PFSK-1 (cell line): ENCODE measurements at regions not wholly inside any gene's neighbourhood (a gene's known extent, or its start where the extent isn't known, plus 50 kb on each side); places are given as distances from the start of the nearest gene placed in this dataset.

ENCODE experiments used
- FOXP2 ChIP-seq: optimal IDR thresholded peaks from 2 replicates; pipeline ENCODE3; 2011; ENCODE audit warnings: borderline replicate concordance, control low read depth, inconsistent platforms; ENCODE audit not compliant: insufficient read depth; ENCODE audit errors: extremely low read length, extremely low read depth
- POLR2AphosphoS5 ChIP-seq: IDR thresholded peaks from 2 replicates; pipeline ENCODE4 v1.6.1; 2012; ENCODE audit warnings: low read depth, mild to moderate bottlenecking, control low read depth, low read length, moderate library complexity
- REST ChIP-seq, 2 experiments: IDR thresholded peaks; 2 replicates each; pipeline versions ENCODE4 v1.6.1 to v1.8.0; 2011 to 2012; ENCODE audit warnings: low read depth in 2 of 2, low read length in 2 of 2, control low read depth in 1 of 2, inconsistent platforms in 1 of 2, mild to moderate bottlenecking in 1 of 2, moderate library complexity in 1 of 2; ENCODE audit not compliant: insufficient read depth in 1 of 2
- SIN3A ChIP-seq: IDR thresholded peaks from 2 replicates; pipeline ENCODE4 v1.6.1; 2012; ENCODE audit warnings: mild to moderate bottlenecking, low read length, moderate library complexity, borderline replicate concordance; ENCODE audit not compliant: insufficient read depth
- TAF1 ChIP-seq: IDR thresholded peaks from 2 replicates; pipeline ENCODE4 v1.6.1; 2012; ENCODE audit warnings: low read length, control low read depth, borderline replicate concordance; ENCODE audit not compliant: insufficient read depth

- no peak for TF ChIP-seq SIN3A
- no peak for TF ChIP-seq REST (IDR thresholded peaks at IDR 0.05; ENCODE audit: insufficient read depth in 1 of 2, low read depth in 2 of 2, low read length in 2 of 2)
- no peak for TF ChIP-seq FOXP2
- no peak for TF ChIP-seq TAF1
- TF ChIP-seq POLR2AphosphoS5 = no peak
Measured at GRCh38 chr4:98804403-98804802, 124.5 kb downstream of the EIF4E start.

- no peak for TF ChIP-seq SIN3A
- TF ChIP-seq TAF1 = no peak
- no peak for TF ChIP-seq POLR2AphosphoS5
- TF ChIP-seq FOXP2 = no peak
- TF ChIP-seq REST (IDR thresholded peaks at IDR 0.05; ENCODE audit: insufficient read depth in 1 of 2, low read depth in 2 of 2, low read length in 2 of 2) = no peak
Measured at GRCh38 chr4:98803251-98803650, 125.7 kb downstream of the EIF4E start.

- TF ChIP-seq POLR2AphosphoS5 = no peak
Measured at GRCh38 chr4:98802770-98803198, 126.1 kb downstream of the EIF4E start.

GRCh38 chr4:98801259-98801725 is 127.6 kb downstream of the EIF4E start:
- TF ChIP-seq FOXP2 (no peak), REST (IDR thresholded peaks at IDR 0.05; ENCODE audit: insufficient read depth in 1 of 2, low read depth in 2 of 2, low read length in 2 of 2) (no peak), SIN3A (no peak), TAF1 (no peak), POLR2AphosphoS5 (no peak)

- TF ChIP-seq REST (IDR thresholded peaks at IDR 0.05; ENCODE audit: insufficient read depth in 1 of 2, low read depth in 2 of 2, low read length in 2 of 2) (no peak), FOXP2 (no peak), SIN3A (no peak), TAF1 (no peak), POLR2AphosphoS5 (no peak)
Measured at GRCh38 chr4:98796991-98797390, 131.9 kb downstream of the EIF4E start.
